ENCODE measurements at regions not wholly inside any gene's neighbourhood (a gene's known extent, or its start where the extent isn't known, plus 50 kb on each side); places are given as distances from the start of the nearest gene placed in this dataset.

- TF ChIP-seq EZH2 (optimal IDR thresholded peaks at IDR 0.05; ENCODE audit: low read depth, low read length) (no peak), CTCF (IDR thresholded peaks at IDR 0.05; ENCODE audit: low read length) (no peak), EZH2phosphoT487 (IDR thresholded peaks at IDR 0.05; ENCODE audit: low read length) (no peak)
These were observed 51.3 kb upstream of the LIN7A start for GRCh38 chr12:80988986-80989385.

All from MM.1S (cell line).